Inflammatory macrophage (primary cell): ENCODE measurements at regions not wholly inside any gene's neighbourhood (a gene's known extent, or its start where the extent isn't known, plus 50 kb on each side); places are given as distances from the start of the nearest gene placed in this dataset.
"Not testable (repeated sequence)": the region's sequence is repeated elsewhere in the genome, so short reads cannot be mapped to it uniquely, and the experiment has no call there.

ENCODE experiments used
- DNase-seq, 2 donors: peaks; one replicate each; pipeline ENCODE4 v3.0.0-alpha.2; 2020 to 2022

DNA sequence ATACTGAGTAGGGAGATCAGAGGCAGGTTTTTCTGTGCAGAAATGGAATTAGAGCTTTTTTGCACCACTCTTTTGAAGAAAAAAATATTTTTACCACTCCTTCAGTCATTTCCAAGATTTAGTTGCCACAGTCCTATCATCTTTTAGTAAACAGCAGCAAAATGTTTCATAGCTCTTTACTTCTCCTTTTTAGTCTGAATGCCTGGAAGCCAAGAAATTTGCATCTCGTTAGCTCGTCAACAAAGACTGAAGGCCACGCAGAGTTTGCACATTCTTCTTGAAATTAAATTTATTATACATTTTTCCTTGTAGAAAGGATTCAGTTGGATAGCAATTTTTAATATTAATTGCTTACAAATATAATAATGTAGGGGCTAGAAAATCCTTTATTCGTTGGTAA, 544.5 kb upstream of the ATP2B1 start:
- DNase-seq = peak; percentile 8 to 48

GRCh38 chr12:90250766-90251165, 542.1 kb upstream of the ATP2B1 start:
- peak; percentile 24 to 40 for DNase-seq

DNA sequence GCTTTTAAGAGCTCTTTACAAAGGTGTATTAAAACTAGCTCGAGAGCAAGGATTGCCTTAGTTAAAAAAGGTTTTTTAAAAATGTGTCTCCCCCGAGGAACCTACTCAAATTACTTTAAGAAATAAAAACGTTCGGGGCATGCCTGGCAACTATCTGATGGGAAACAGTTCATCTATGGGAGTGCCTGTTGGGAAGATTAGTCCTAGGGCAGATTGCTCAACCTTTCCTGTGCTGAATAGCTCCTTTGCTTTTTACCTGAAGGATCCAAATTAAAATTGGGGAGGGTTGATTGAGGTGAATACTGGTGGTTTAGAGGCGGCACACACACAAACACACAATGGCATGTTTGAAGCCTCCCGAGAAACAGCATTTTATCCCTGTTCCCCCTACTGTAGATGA, 541.4 kb upstream of the ATP2B1 start:
- DNase-seq = no peak

DNA sequence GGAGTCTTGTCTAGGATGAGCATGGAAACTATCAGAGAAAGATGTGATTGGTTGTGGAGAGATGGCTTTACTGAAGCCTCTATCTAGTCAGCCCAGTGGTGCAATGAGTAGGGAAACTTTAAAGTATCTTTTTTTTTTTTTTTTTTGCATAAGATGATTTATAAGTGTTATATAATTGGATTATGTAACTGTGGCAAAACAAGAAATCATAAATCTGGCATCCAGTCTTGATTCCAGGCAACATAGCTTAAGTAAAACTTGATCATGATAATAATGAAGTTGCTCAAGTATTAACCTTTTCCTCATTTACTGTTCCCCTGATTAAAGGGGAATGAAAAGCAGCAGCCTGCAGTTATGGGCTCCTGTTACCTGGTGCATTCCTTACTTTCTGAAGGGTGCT, 538.0 kb upstream of the ATP2B1 start:
- DNase-seq = no peak

- no peak for DNase-seq
Observed at GRCh38 chr12:90245391-90245790, 536.8 kb upstream of the ATP2B1 start.

- no peak for DNase-seq
Observed at GRCh38 chr12:90244232-90244631, 535.6 kb upstream of the ATP2B1 start.

- DNase-seq = no peak
Observed at GRCh38 chr12:90243211-90243610, 534.6 kb upstream of the ATP2B1 start.

DNA sequence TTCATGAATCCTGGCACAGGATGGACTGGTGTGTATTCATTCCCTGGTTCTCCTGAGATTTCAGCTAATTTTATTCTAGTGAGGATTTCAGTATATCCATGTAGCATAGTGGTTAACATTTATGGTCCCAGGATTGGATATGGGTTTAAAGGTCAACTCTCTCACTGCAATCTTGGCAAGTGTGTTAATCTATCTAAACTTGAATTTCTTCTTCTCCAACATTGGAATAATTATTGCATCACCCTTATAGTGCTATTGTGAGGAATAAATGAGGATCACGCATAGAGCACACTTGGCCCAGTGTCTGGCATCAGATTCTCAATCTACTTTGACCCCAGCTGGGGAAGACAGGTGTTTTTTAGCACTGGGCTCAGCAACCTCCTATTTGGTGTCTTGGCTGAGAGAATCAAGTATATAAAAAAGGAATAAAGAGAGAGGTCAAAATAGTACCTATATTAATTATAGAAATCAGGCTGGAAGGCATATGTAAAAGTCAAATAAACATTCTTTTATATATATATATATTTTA, 531.2 kb upstream of the ATP2B1 start:
- DNase-seq = no peak

GRCh38 chr12:90238663-90239271, 530.1 kb upstream of the ATP2B1 start:
- no peak for DNase-seq

DNA sequence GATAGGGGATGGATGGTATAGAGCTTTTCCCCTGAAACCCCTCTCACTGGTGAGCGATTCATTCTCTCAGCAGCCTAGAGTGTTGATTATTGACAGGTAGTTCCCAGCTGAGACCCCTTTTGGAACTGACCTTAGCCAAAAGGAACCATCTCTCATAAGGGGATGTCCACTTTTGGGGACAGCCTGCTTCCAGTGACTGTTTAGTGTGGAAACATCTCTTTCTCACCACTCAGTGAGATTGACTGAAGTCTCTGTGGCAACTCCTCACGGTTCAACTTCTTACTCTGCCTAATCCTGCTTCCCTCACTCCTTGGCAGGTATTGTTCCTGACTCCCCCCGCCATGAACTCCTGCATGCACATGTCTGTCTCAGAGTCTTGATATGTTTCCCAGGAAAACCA, 529.2 kb upstream of the ATP2B1 start:
- DNase-seq = no peak

- DNase-seq = no peak
Observed at GRCh38 chr12:90235642-90236041, 527.0 kb upstream of the ATP2B1 start.

- DNase-seq = no peak
Observed at GRCh38 chr12:90234472-90234871, 525.8 kb upstream of the ATP2B1 start.

- no peak for DNase-seq
Observed at GRCh38 chr12:90233168-90234100, 524.8 kb upstream of the ATP2B1 start.

GRCh38 chr12:90229407-90230170, 521.0 kb upstream of the ATP2B1 start:
- no peak for DNase-seq

GRCh38 chr12:90226211-90226610, 517.6 kb upstream of the ATP2B1 start:
- DNase-seq = no peak

DNA sequence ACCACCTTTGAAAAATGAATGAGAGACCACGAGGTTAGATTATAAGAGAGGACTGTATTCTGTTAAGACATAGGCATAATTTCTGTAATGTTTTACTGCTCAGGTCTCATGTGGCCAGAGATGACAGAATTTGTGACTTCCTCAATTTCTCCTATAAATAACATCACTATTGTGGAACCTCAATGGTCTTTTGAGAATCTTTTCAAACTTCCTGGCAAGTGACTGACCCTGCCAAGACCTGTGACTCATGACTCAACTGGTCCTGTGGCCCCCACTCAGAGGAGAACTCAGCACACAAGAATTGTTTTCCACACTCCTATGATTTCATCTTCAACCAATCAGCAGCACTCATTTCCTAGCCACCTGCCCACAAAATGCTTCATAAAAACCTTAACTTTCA, 508.2 kb upstream of the ATP2B1 start:
- peak; percentile 92 for DNase-seq

DNA sequence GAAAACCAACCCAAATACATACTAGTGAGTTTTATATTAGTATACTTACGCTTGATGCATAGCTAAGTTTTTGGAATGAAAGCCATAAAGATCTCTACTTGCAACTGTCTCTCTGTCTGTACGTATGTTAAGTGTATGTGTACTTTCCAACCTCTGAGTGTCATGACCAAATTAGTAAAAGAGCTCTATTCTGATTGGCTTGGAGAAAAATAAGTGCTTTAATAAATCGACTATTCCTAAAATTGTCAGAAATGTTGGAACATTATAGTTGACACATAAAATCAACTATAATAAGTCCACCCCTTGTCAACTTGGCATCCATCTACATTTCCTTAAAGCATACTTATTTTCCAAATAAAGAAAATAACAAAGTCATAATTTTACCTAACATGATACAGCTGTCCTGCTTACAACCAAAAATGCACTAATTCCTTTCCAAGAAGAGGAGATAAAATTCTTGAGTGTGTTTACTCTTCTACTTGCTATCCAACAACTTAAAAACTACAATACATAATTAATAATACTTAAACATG, 507.4 kb upstream of the ATP2B1 start:
- no peak for DNase-seq

- no peak for DNase-seq
Observed at GRCh38 chr12:90211017-90211416, 502.4 kb upstream of the ATP2B1 start.

DNA sequence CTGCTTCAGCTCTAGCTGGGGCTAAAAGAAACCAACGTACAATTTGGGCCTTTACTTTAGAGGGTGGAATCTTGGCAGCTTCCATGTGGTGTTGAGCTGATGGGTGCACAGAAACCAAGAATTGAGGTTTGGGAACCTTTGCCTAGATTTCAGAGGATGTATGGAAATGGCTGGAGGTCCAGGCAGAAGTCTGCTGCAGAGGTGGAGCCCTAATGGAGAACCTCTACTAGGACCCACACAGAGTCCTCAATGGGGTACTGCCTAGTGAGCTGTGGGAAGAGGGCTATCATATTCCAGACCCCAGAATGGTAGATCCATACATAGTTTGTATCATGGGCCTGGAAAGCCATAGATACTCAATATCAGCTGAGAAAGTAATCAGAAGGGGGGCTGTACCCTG, 500.4 kb upstream of the ATP2B1 start:
- DNase-seq = no peak

- DNase-seq = not testable (repeated sequence)
Observed at GRCh38 chr12:90208379-90208778, 499.7 kb upstream of the ATP2B1 start.

DNA sequence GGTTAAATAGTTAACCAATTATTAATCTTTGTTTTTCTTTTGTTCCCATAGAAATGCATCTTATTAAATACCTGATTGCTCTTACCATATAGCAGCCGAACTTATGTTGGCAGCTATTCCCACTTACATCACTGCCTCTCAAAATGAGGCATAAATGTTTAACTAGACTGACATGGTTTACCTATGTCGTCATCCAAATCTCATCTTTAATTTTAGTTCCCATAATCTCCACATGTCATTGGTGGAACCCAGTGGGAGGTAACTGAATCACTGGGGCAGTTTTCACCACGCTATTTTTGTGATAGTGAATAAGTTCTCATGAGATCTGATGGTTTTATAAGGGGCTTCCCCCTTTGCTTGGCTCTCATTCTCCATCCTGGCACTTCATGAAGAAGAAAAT, 499.2 kb upstream of the ATP2B1 start:
- DNase-seq = peak in 1 of 2 donors; percentile 1

DNA sequence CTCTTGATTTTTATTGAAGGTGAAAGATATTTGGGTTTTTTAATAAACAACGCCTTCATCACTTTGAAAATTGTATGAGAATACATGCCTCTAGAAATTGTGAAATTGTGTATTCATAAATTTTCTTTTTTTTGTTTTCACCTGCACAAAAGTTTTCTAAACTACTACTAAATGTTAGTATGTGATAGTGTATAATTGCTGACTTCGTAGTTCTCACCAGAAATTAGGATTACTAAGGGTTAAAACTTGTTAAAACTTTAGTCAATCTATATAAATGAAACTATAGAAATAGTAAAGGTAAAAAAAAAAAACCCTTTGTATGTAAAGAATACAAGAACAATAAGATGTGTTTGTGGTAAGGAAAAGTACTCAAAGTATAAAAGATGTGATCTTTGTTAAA, 496.5 kb upstream of the ATP2B1 start:
- DNase-seq = no peak

DNA sequence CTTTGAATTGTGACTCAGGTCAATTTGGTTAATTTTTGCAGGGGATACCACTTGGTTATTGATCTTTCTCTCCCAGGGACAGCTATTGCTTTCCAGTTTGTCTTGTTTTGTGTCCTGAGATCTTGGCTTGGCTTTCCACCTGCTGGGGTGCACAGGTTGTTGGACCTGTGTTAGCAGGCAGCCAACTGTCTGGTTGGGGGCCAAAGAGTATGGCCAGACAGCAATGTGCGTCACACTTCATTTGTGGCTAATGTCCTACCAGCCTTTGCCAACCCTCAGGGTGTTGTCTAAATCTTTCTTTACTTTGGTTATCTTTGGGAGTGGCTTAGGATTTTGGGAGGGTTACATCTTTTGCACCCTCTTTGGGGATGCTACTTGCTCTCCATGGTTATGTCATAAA, 494.9 kb upstream of the ATP2B1 start:
- no peak for DNase-seq
